HCT116 (cell line): ENCODE measurements at regions not wholly inside any gene's neighbourhood (a gene's known extent, or its start where the extent isn't known, plus 50 kb on each side); places are given as distances from the start of the nearest gene placed in this dataset.

Experiments
- ATAC-seq: fragments of 200-7000 bp; cut with Tn5 transposase; 2 replicates; pipeline ENCODE4 v1.9.1; 2020; ENCODE audit warnings: mild to moderate bottlenecking, moderate library complexity
- BruUV-seq: library from RNA; stranded (reverse); fragments of 400-500 nt; replicated peaks from 2 replicates; lab custom pipeline; 2021; lab: Mats Ljungman, UMichigan
- CTCF ChIA-PET: fragments of 300-600 bp; sonication (Branson Sonifier 250); formaldehyde crosslinking; loops from one replicate; lab custom pipeline; 2021; ENCODE audit warnings: antibody characterized with exemption; lab: Charles Lee
- POLR2A ChIA-PET: fragments of 300-600, 350-600 bp; sonication (Branson Sonifier 250); formaldehyde crosslinking; loops from one replicate; lab custom pipeline; 2021; ENCODE audit warnings: antibody characterized with exemption; lab: Charles Lee
- RAD21 ChIA-PET, 2 experiments: fragments of 300-600 bp; sonication (Branson Sonifier 250); formaldehyde crosslinking; loops; one replicate each; lab custom pipeline; 2023; ENCODE audit warnings: low total read pairs in 2 of 2; ENCODE audit not compliant: uncharacterized antibody in 2 of 2, unreplicated experiment in 2 of 2, low non-redundant PET in 1 of 2; lab: Charles Lee
- DNase-seq: peaks from one replicate; pipeline ENCODE4 v3.0.0-alpha.2; 2010; ENCODE audit warnings: low read depth, low spot score
- H2AFZ ChIP-seq: fragments of 200-600 bp; shearing (Covaris generic), sonication (generic); 2 replicates; pipeline ENCODE4 v1.6.1; 2017; ENCODE audit warnings: low read depth, mixed run types, mixed read lengths, antibody characterized with exemption, low read length; ENCODE audit not compliant: poor library complexity, severe bottlenecking
- H3K27ac ChIP-seq: 2 replicates; pipeline ENCODE4 v1.5.1; 2012; ENCODE audit warnings: low read depth, low read length
- H3K27me3 ChIP-seq: fragments of 200-600 bp; sonication (generic); 2 replicates; pipeline ENCODE4 v1.6.1; 2016; ENCODE audit warnings: mixed run types, low read length, mixed read lengths; ENCODE audit not compliant: insufficient read depth
- H3K36me3 ChIP-seq, 2 experiments: fragments of 200-500 bp in 1 of 2; fragments of 200-600 bp in 1 of 2; sonication (Bioruptor generic) in 1 of 2; sonication (generic) in 1 of 2; 2 replicates each; pipeline versions ENCODE4 v1.5.1 to v1.6.1; 2014 to 2016; ENCODE audit warnings: low read length in 2 of 2, inconsistent platforms in 1 of 2, mixed read lengths in 1 of 2, mixed run types in 1 of 2; ENCODE audit not compliant: insufficient read depth in 2 of 2, control insufficient read depth in 1 of 2
- H3K4me1 ChIP-seq, 2 experiments: fragments of 200-600 bp in 1 of 2; sonication (generic) in 1 of 2; 2 replicates each; pipeline versions ENCODE4 v1.5.1 to v1.6.1; 2012 to 2017; ENCODE audit warnings: low read length in 2 of 2, inconsistent platforms in 1 of 2, mild to moderate bottlenecking in 1 of 2, mixed read lengths in 1 of 2, mixed run types in 1 of 2, moderate library complexity in 1 of 2; ENCODE audit not compliant: insufficient read depth in 2 of 2, control insufficient read depth in 1 of 2
- H3K4me2 ChIP-seq: fragments of 200-600 bp; sonication (generic); 2 replicates; pipeline ENCODE4 v1.6.1; 2017; ENCODE audit warnings: mixed run types, low read length, mixed read lengths
- H3K4me3 ChIP-seq, 2 experiments: fragments of 200-600 bp in 1 of 2; sonication (generic) in 1 of 2; replicated peaks in 1 of 2; 2 replicates each; pipeline ENCODE4 v1.5.1; 2011 to 2016; ENCODE audit warnings: low read length in 2 of 2, control low read depth in 1 of 2, low read depth in 1 of 2, mild to moderate bottlenecking in 1 of 2, mixed read lengths in 1 of 2, mixed run types in 1 of 2
- H3K79me2 ChIP-seq: fragments of 200-600 bp; sonication (generic); 2 replicates; pipeline ENCODE4 v1.6.1; 2017; ENCODE audit warnings: mild to moderate bottlenecking, mixed run types, low read length, moderate library complexity, mixed read lengths; ENCODE audit not compliant: insufficient read depth
- H3K9ac ChIP-seq: fragments of 200-600 bp; sonication (generic); 2 replicates; pipeline ENCODE4 v1.6.1; 2016; ENCODE audit warnings: low read length, mixed read lengths
- H3K9me2 ChIP-seq: fragments of 200-600 bp; sonication (generic), shearing (Covaris generic); 2 replicates; pipeline ENCODE4 v1.6.1; 2017; ENCODE audit warnings: mixed run types, mild to moderate bottlenecking, moderate library complexity; ENCODE audit not compliant: insufficient read depth
- H3K9me3 ChIP-seq, 2 experiments: fragments of 200-500 bp in 1 of 2; fragments of 200-600 bp in 1 of 2; sonication (Bioruptor generic) in 1 of 2; sonication (generic) in 1 of 2; 2 replicates each; pipeline ENCODE4 v1.6.1; 2014 to 2017; ENCODE audit warnings: low read length in 2 of 2, mixed read lengths in 2 of 2, inconsistent platforms in 1 of 2, low read depth in 1 of 2, mild to moderate bottlenecking in 1 of 2, mixed run types in 1 of 2, moderate library complexity in 1 of 2; ENCODE audit not compliant: control insufficient read depth in 1 of 2, insufficient read depth in 1 of 2
- H4K20me1 ChIP-seq: fragments of 200-600 bp; sonication (generic), shearing (Covaris generic); 2 replicates; pipeline ENCODE4 v1.6.1; 2017; ENCODE audit warnings: mixed run types, mild to moderate bottlenecking, moderate library complexity; ENCODE audit not compliant: insufficient read depth
- CEBPB ChIP-seq: IDR thresholded peaks from 2 replicates; pipeline ENCODE4 v1.6.1; 2012; ENCODE audit warnings: low read depth
- EGR1 ChIP-seq: IDR thresholded peaks from 2 replicates; pipeline ENCODE4 v1.6.1; 2012; ENCODE audit warnings: low read depth
- ELF1 ChIP-seq: IDR thresholded peaks from 2 replicates; pipeline ENCODE4 v1.6.1; 2012; ENCODE audit warnings: low read depth, borderline replicate concordance
- EZH2 ChIP-seq: fragments of 200-600 bp; sonication (generic); IDR thresholded peaks from 2 replicates; pipeline ENCODE4 v1.6.1; 2017; ENCODE audit warnings: antibody characterized with exemption, mixed run types
- EZH2phosphoT487 ChIP-seq: fragments of 200-600 bp; IDR thresholded peaks from 2 replicates; pipeline ENCODE4 v1.6.1; 2018; ENCODE audit warnings: antibody characterized with exemption, borderline replicate concordance
- MAX ChIP-seq: IDR thresholded peaks from 2 replicates; pipeline ENCODE4 v1.6.1; 2012
- POLR2A ChIP-seq: IDR thresholded peaks from 2 replicates; pipeline ENCODE4 v1.7.0; 2011; ENCODE audit warnings: borderline replicate concordance; ENCODE audit not compliant: insufficient read depth, insufficient read length; ENCODE audit errors: extremely low read depth
- POLR2AphosphoS5 ChIP-seq: IDR thresholded peaks from 2 replicates; pipeline ENCODE4 v1.6.1; 2011; ENCODE audit warnings: mild to moderate bottlenecking, low read depth, low read length, moderate library complexity
- RAD21 ChIP-seq: IDR thresholded peaks from 2 replicates; pipeline ENCODE4 v1.6.1; 2012; ENCODE audit warnings: low read depth, mild to moderate bottlenecking
- SRF ChIP-seq: IDR thresholded peaks from 2 replicates; pipeline ENCODE4 v1.6.1; 2012; ENCODE audit warnings: low read depth
- TCF7L2 ChIP-seq: IDR thresholded peaks from 2 replicates; pipeline ENCODE4 v1.7.0; 2011; ENCODE audit warnings: borderline replicate concordance, inconsistent platforms; ENCODE audit not compliant: insufficient read depth, insufficient read length; ENCODE audit errors: extremely low read depth
- YY1 ChIP-seq: IDR thresholded peaks from 2 replicates; pipeline ENCODE4 v1.6.1; 2011; ENCODE audit warnings: low read length, low read depth, moderate library complexity, mild to moderate bottlenecking; ENCODE audit not compliant: insufficient replicate concordance; ENCODE audit errors: extremely low read depth
- ZFX ChIP-seq: fragments of 450-650 bp; IDR thresholded peaks from 2 replicates; pipeline ENCODE4 v1.6.1; 2017
- ZNF274 ChIP-seq: fragments of 200-500 bp; sonication (Bioruptor generic); IDR thresholded peaks from 2 replicates; pipeline ENCODE4 v1.6.1; 2014; ENCODE audit warnings: mild to moderate bottlenecking, low read depth, low read length, inconsistent platforms
- intact Hi-C: fragments of 100-400 bp; cut with micrococcal nuclease; formaldehyde crosslinking; loops from 2 replicates; pipeline ENCODE4 v1.10.0; 2022
- TF ChIP-seq, protein P1 (sequence below): IDR thresholded peaks from 2 replicates; pipeline ENCODE4 v1.6.1; 2011; ENCODE audit warnings: mild to moderate bottlenecking, low read length, moderate library complexity; ENCODE audit not compliant: insufficient replicate concordance; ENCODE audit errors: extremely low read depth
- TF ChIP-seq, protein P2 (sequence below): IDR thresholded peaks from 2 replicates; pipeline ENCODE4 v1.6.1; 2012
- TF ChIP-seq, protein P3 (sequence below): IDR thresholded peaks from 2 replicates; pipeline ENCODE4 v1.6.1; 2012; ENCODE audit warnings: low read depth

GRCh38 chr3:148232389-148232788 is 465.3 kb upstream of the AGTR1 start:
- ChIA-PET CTCF (no interaction called here), POLR2A (no interaction called here), RAD21 (no interaction called here)
- Histone ChIP-seq H3K4me2 (no peak overlapping the region), H3K4me3 (no peak overlapping the region), H3K9ac (no peak overlapping the region), H3K9me2 (no peaks in the 10 kb centered on the region), H3K27me3 (no peaks in the 10 kb centered on the region), H3K79me2 (no peaks in the 10 kb centered on the region), H2AFZ (no peak overlapping the region), H3K9me3 (no peaks in the 10 kb centered on the region), H4K20me1 (no peaks in the 10 kb centered on the region), H3K4me1 (no peaks in the 10 kb centered on the region), H3K36me3 (no peaks in the 10 kb centered on the region), H3K27ac (no peak overlapping the region)
- TF ChIP-seq RAD21, result no peak
- no peak for TF ChIP-seq TCF7L2
- TF ChIP-seq SRF, result no peak
- TF ChIP-seq ZFX, result no peak
- TF ChIP-seq YY1, result no peak
- TF ChIP-seq, protein P1, sequence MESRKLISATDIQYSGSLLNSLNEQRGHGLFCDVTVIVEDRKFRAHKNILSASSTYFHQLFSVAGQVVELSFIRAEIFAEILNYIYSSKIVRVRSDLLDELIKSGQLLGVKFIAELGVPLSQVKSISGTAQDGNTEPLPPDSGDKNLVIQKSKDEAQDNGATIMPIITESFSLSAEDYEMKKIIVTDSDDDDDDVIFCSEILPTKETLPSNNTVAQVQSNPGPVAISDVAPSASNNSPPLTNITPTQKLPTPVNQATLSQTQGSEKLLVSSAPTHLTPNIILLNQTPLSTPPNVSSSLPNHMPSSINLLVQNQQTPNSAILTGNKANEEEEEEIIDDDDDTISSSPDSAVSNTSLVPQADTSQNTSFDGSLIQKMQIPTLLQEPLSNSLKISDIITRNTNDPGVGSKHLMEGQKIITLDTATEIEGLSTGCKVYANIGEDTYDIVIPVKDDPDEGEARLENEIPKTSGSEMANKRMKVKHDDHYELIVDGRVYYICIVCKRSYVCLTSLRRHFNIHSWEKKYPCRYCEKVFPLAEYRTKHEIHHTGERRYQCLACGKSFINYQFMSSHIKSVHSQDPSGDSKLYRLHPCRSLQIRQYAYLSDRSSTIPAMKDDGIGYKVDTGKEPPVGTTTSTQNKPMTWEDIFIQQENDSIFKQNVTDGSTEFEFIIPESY, result no peak
- TF ChIP-seq POLR2AphosphoS5, result no peak
- TF ChIP-seq ZNF274, result no peak
- TF ChIP-seq EGR1, result no peak
- no peak for TF ChIP-seq ELF1
- TF ChIP-seq, protein P2, sequence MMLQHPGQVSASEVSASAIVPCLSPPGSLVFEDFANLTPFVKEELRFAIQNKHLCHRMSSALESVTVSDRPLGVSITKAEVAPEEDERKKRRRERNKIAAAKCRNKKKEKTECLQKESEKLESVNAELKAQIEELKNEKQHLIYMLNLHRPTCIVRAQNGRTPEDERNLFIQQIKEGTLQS, result no peak
- TF ChIP-seq EZH2phosphoT487, result no peak
- no peak for TF ChIP-seq CEBPB
- TF ChIP-seq EZH2, result no peak
- no peak for TF ChIP-seq MAX
- no peak for TF ChIP-seq POLR2A
- TF ChIP-seq, protein P3, sequence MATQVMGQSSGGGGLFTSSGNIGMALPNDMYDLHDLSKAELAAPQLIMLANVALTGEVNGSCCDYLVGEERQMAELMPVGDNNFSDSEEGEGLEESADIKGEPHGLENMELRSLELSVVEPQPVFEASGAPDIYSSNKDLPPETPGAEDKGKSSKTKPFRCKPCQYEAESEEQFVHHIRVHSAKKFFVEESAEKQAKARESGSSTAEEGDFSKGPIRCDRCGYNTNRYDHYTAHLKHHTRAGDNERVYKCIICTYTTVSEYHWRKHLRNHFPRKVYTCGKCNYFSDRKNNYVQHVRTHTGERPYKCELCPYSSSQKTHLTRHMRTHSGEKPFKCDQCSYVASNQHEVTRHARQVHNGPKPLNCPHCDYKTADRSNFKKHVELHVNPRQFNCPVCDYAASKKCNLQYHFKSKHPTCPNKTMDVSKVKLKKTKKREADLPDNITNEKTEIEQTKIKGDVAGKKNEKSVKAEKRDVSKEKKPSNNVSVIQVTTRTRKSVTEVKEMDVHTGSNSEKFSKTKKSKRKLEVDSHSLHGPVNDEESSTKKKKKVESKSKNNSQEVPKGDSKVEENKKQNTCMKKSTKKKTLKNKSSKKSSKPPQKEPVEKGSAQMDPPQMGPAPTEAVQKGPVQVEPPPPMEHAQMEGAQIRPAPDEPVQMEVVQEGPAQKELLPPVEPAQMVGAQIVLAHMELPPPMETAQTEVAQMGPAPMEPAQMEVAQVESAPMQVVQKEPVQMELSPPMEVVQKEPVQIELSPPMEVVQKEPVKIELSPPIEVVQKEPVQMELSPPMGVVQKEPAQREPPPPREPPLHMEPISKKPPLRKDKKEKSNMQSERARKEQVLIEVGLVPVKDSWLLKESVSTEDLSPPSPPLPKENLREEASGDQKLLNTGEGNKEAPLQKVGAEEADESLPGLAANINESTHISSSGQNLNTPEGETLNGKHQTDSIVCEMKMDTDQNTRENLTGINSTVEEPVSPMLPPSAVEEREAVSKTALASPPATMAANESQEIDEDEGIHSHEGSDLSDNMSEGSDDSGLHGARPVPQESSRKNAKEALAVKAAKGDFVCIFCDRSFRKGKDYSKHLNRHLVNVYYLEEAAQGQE, result no peak
- intact Hi-C loops, result no loop called here
- ATAC-seq, result no peak
- BruUV-seq, result no TSS peak
- no peak for DNase-seq
